Fibroblast of pulmonary artery (primary cell): ENCODE measurements at regions not wholly inside any gene's neighbourhood (a gene's known extent, or its start where the extent isn't known, plus 50 kb on each side); places are given as distances from the start of the nearest gene placed in this dataset.
A peak's percentile ranks its signal among the peaks of the same experiment; 100 is the strongest.

Source experiments
- DNase-seq: peaks from one replicate; pipeline ENCODE4 v3.0.0-alpha.2; 2010; ENCODE audit warnings: low read depth
- H3K4me3 ChIP-seq: replicated peaks from 2 replicates; pipeline ENCODE4 v1.5.1; 2011; ENCODE audit warnings: low read depth, mild to moderate bottlenecking, control low read depth, low read length, moderate library complexity
- TF ChIP-seq, protein P1 (sequence below): IDR thresholded peaks from 2 replicates; pipeline ENCODE4 v1.5.1; 2011; ENCODE audit warnings: mild to moderate bottlenecking, control low read depth, low read length, inconsistent platforms; ENCODE audit errors: missing control alignments

GRCh38 chr13:30366088-30366487, 56.2 kb upstream of the UBE2L5 start:
- TF ChIP-seq, protein P1, sequence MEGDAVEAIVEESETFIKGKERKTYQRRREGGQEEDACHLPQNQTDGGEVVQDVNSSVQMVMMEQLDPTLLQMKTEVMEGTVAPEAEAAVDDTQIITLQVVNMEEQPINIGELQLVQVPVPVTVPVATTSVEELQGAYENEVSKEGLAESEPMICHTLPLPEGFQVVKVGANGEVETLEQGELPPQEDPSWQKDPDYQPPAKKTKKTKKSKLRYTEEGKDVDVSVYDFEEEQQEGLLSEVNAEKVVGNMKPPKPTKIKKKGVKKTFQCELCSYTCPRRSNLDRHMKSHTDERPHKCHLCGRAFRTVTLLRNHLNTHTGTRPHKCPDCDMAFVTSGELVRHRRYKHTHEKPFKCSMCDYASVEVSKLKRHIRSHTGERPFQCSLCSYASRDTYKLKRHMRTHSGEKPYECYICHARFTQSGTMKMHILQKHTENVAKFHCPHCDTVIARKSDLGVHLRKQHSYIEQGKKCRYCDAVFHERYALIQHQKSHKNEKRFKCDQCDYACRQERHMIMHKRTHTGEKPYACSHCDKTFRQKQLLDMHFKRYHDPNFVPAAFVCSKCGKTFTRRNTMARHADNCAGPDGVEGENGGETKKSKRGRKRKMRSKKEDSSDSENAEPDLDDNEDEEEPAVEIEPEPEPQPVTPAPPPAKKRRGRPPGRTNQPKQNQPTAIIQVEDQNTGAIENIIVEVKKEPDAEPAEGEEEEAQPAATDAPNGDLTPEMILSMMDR, result no peak
- no peak for DNase-seq
- no peak overlapping the region for H3K4me3 ChIP-seq

DNA sequence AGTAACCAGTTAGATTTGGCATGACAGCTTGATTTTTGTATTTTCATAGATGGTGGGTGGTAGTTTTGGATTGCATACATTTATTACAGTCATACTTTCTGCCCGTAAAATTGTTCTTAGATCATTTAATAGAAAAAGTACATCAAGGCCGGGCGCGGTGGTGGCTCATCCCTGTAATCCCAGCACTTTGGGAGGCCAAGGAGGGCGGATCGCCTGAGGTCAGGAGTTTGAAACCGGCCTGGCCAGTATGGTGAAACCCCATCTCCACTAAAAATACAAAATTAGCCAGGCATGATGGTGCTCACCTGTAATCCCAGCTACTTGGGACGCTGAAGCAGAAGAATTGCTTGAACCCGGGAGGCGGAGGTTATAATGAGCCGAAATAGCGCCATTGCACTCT, 55.0 kb upstream of the UBE2L5 start:
- TF ChIP-seq, protein P1, result no peak
- DNase-seq, result no peak
- H3K4me3 ChIP-seq, result no peak overlapping the region

DNA sequence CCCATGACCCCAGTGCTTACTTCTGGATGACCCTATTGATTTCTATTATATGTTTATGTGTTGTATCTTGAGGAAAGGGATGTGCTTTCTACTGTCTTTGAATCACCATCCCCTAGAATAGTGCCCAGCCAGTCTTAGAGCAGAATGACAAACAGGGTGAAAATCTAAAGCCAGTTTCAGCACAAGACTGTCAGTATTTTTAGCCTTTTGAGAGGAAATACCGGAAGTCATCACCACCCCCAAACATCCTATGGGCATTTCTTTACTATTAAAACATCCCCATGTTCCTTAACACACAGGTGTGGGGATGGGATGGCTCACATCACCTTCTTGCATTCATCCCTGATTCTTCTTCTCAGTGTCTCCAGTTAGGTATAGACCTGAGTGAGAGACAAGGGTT, 52.1 kb upstream of the UBE2L5 start:
- no peak for DNase-seq
- H3K4me3 ChIP-seq, result no peak overlapping the region
- TF ChIP-seq, protein P1, result no peak

- no peak overlapping the region for H3K4me3 ChIP-seq
- TF ChIP-seq, protein P1, result no peak
- DNase-seq, result no peak
Observed at GRCh38 chr13:30370916-30371521, 51.3 kb upstream of the UBE2L5 start.

GRCh38 chr13:30371649-30372265, 50.5 kb upstream of the UBE2L5 start:
- DNase-seq, result peak; percentile 42
- no peak overlapping the region for H3K4me3 ChIP-seq
- TF ChIP-seq, protein P1, result no peak
